ENCODE measurements at regions not wholly inside any gene's neighbourhood (a gene's known extent, or its start where the extent isn't known, plus 50 kb on each side); places are given as distances from the start of the nearest gene placed in this dataset.

GRCh38 chr1:194167956-194168640 is 981.7 kb upstream of the B3GALT2 start (continued):
- no peak for TF ChIP-seq CHAMP1 (IDR thresholded peaks at IDR 0.05)
- TF ChIP-seq ZNF780A (CRISPR knock-in tag; IDR thresholded peaks at IDR 0.05) = no peak
- no peak for TF ChIP-seq PHF20 (IDR thresholded peaks at IDR 0.05; ENCODE audit: partially characterized antibody)
- TF ChIP-seq ESRRA (IDR thresholded peaks at IDR 0.05; ENCODE audit: borderline replicate concordance, low read depth) = no peak
- no peak for TF ChIP-seq ZBTB43 (CRISPR knock-in tag; IDR thresholded peaks at IDR 0.05)
- no peak for TF ChIP-seq ELF1 (tag; IDR thresholded peaks at IDR 0.05)

- H3K4me1 ChIP-seq (replicated peaks in 1 of 2; ENCODE audit: control insufficient read depth in 2 of 2, insufficient read depth in 2 of 2, low read length in 2 of 2) = no peaks in the 10 kb centered on the region
- H3K4me3 ChIP-seq = no peak overlapping the region
- H3K9me3 ChIP-seq (replicated peaks; ENCODE audit: control insufficient read depth, insufficient read depth, low read depth, low read length) = no peaks in the 10 kb centered on the region
- H3K4me2 ChIP-seq (ENCODE audit: insufficient read depth, low read length) = no peak overlapping the region
- no peaks in the 10 kb centered on the region for H3K9me1 ChIP-seq (ENCODE audit: control insufficient read depth, insufficient read depth, low read length)
- H3K9ac ChIP-seq (ENCODE audit: insufficient read depth in 1 of 2, low read depth in 2 of 2, low read length in 2 of 2) = no peak overlapping the region
- H3K36me3 ChIP-seq (ENCODE audit: control insufficient read depth, insufficient read depth, low read length) = no peaks in the 10 kb centered on the region
- H2AFZ ChIP-seq (ENCODE audit: low read depth, low read length) = no peak overlapping the region
- H4K20me1 ChIP-seq (replicated peaks; ENCODE audit: control insufficient read depth, insufficient read depth, low read length) = no peaks in the 10 kb centered on the region
- CTCF ChIA-PET (ENCODE audit: low intra/inter-chr PET ratio) = no interaction called here
- H3K27ac ChIP-seq (ENCODE audit: extremely low read depth, low read depth, low read length) = no peak overlapping the region
- no peaks in the 10 kb centered on the region for H3K79me2 ChIP-seq (ENCODE audit: control insufficient read depth, insufficient read depth, low read length)
- in situ Hi-C loops (cut with MboI) (no loop called here), intact Hi-C loops (cut with micrococcal nuclease) (no loop called here)
- ATAC-seq = no peak
- H3K27me3 ChIP-seq (ENCODE audit: control insufficient read depth in 2 of 2, insufficient read depth in 2 of 2, low read length in 2 of 2) = no peaks in the 10 kb centered on the region
- FAIRE-seq = no peak
- POLR2A ChIA-PET = no interaction called here
- WGBS (ENCODE audit: insufficient coverage, low coverage, missing lambda C conversion rate) = 0% methylated on average over 1 of the region's 1 CpG
- no peak for DNase-seq (ENCODE audit: extremely low read depth in 1 of 4, low spot score in 3 of 4)
- no TSS peak for BruUV-seq (replicated peaks)
- TF ChIP-seq CHD4 (IDR thresholded peaks at IDR 0.05; ENCODE audit: insufficient read depth, insufficient replicate concordance, low read depth, low read length, poor library complexity, severe bottlenecking) = no peak
- TF ChIP-seq IFI16 (CRISPR knock-in tag; IDR thresholded peaks at IDR 0.05) = no peak
- no peak for TF ChIP-seq HNRNPL (IDR thresholded peaks at IDR 0.05; ENCODE audit: low read depth, low read length)
- TF ChIP-seq MAFF (IDR thresholded peaks at IDR 0.05; ENCODE audit: low read length) = peak; percentile 50; the same call in 1 of the 2 replicates
- TF ChIP-seq XRCC5 (IDR thresholded peaks at IDR 0.05; ENCODE audit: low read depth, low read length) = no peak
- peak; percentile 63; the same call in 1 of the 2 replicates for TF ChIP-seq C11orf30 (IDR thresholded peaks at IDR 0.05; ENCODE audit: low read depth)
Observed at GRCh38 chr1:194164755-194165154, 978.3 kb upstream of the B3GALT2 start.

All from K562 (cell line).